GM06990 (cell line): ENCODE measurements at regions not wholly inside any gene's neighbourhood (a gene's known extent, or its start where the extent isn't known, plus 50 kb on each side); places are given as distances from the start of the nearest gene placed in this dataset.

Experiments used
- DNase-seq: peaks from one replicate; pipeline ENCODE4 v3.0.0-alpha.2; 2011; ENCODE audit not compliant: insufficient read length; ENCODE audit errors: extremely low read depth
- H3K27me3 ChIP-seq: replicated peaks from 2 replicates; pipeline ENCODE4 v1.6.0; 2011; ENCODE audit warnings: low read length; ENCODE audit not compliant: control insufficient read depth, insufficient read depth
- H3K36me3 ChIP-seq: 2 replicates; pipeline ENCODE4 v1.5.1; 2011; ENCODE audit warnings: low read length; ENCODE audit not compliant: control insufficient read depth, insufficient read depth
- H3K4me3 ChIP-seq: replicated peaks from 2 replicates; pipeline ENCODE4 v1.5.1; 2011; ENCODE audit warnings: low read depth, mild to moderate bottlenecking, control low read depth, low read length
- TF ChIP-seq, protein P1 (sequence below): IDR thresholded peaks from 2 replicates; pipeline ENCODE4 v1.5.1; 2011; ENCODE audit warnings: low read length, control low read depth, mild to moderate bottlenecking, inconsistent platforms; ENCODE audit not compliant: insufficient read depth, poor library complexity, severe bottlenecking

DNA sequence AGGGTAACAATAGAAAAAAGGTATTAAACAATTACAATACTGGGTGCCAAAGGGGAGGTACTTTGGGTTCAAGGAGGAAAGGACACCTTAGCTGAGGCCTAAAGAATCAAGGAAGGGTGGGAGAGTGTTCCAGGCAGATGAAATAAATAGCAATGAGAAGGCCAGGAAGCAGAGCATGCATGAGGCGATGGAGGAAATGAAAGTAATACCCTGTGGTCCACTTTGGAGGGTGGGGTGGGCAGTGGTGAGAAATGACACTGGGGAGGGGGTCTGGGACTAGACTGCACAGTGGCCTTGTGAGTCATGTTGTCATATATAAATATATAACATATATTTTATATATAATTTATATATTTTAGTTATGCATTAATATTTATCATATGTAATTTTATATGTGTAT, 55.9 kb downstream of the BHLHE40 start:
- DNase-seq, result no peak
- H3K4me3 ChIP-seq, result no peak overlapping the region
- H3K27me3 ChIP-seq, result no peaks in the 10 kb centered on the region; the same call in 1 of the 2 replicates
- TF ChIP-seq, protein P1, sequence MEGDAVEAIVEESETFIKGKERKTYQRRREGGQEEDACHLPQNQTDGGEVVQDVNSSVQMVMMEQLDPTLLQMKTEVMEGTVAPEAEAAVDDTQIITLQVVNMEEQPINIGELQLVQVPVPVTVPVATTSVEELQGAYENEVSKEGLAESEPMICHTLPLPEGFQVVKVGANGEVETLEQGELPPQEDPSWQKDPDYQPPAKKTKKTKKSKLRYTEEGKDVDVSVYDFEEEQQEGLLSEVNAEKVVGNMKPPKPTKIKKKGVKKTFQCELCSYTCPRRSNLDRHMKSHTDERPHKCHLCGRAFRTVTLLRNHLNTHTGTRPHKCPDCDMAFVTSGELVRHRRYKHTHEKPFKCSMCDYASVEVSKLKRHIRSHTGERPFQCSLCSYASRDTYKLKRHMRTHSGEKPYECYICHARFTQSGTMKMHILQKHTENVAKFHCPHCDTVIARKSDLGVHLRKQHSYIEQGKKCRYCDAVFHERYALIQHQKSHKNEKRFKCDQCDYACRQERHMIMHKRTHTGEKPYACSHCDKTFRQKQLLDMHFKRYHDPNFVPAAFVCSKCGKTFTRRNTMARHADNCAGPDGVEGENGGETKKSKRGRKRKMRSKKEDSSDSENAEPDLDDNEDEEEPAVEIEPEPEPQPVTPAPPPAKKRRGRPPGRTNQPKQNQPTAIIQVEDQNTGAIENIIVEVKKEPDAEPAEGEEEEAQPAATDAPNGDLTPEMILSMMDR, result no peak
- no peaks in the 10 kb centered on the region for H3K36me3 ChIP-seq

DNA sequence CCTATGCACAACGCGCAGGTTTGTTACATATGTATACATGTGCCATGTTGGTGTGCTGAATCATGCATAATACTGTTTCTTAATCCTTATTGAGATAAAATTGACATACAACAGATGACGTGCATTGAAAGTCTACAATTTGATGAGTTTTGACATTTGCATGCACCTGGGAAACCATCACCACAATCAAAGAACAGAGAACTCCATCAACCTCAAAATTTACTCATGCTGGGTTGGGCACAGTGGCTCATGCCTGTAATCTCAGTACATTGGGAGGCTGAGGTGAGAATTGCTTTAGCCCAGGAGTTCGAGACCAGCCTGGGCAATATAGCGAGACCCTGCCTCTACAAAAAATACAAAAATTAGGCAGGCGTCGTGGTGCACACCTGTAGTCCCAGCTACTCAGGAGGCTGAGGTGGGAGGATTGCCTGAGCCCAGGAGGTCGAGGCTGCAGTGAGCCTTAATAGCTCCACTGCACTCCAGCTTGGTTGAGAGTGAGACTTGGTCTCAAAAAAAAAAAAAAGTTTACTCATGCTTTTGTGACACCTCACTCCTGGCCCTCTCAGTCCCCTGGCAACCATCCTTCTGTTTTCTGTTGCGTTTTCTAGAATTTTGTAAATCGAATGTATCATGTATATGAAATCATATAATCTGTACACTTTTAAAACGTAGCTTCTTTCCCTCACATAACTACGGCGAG, 56.6 kb downstream of the BHLHE40 start:
- H3K36me3 ChIP-seq, result no peaks in the 10 kb centered on the region
- TF ChIP-seq, protein P1, result no peak
- DNase-seq, result no peak
- H3K4me3 ChIP-seq, result no peak overlapping the region
- no peaks in the 10 kb centered on the region; the same call in 1 of the 2 replicates for H3K27me3 ChIP-seq

DNA sequence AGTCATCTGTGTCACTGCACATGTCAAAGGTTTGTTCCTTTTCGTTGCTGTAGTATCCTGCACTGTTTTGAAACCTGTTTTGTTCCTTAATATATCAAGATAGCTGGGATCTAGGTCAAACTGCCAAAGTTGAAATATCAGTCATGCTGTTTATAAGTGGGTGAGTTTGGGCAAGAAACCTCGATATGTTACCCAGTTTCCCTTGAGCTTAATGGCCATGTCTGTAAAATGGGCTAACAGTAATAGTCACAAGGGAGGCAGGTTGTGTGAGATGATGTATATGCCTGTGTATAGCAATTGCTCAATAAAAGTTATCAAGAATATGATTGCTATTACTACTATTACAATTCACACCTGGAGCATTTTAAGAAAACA, 57.1 kb downstream of the BHLHE40 start:
- no peaks in the 10 kb centered on the region for H3K36me3 ChIP-seq
- no peaks in the 10 kb centered on the region; the same call in 1 of the 2 replicates for H3K27me3 ChIP-seq
- H3K4me3 ChIP-seq, result no peak overlapping the region
- TF ChIP-seq, protein P1, result no peak
- no peak for DNase-seq

DNA sequence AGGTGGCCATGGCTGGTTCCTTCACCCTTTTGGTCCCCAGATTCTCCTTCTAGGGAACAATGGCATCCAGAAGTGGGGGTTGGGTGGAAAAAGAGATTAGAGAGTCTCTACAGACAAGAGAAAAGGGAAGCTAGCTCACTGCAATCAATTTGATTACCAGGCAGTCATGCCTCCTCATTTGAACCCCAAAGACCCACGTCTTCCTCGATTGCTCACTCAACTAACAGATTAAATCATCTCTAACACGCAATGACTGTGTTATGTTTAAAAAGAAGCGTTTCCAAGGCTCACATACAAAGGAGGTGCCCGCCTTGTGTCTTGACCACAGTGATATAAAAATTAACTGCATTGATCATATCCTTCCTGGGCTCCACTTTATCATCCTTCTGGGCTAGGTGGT, 57.6 kb downstream of the BHLHE40 start:
- no peak for DNase-seq
- TF ChIP-seq, protein P1, result no peak
- no peak overlapping the region for H3K4me3 ChIP-seq
- H3K27me3 ChIP-seq, result no peaks in the 10 kb centered on the region; the same call in 1 of the 2 replicates
- H3K36me3 ChIP-seq, result no peaks in the 10 kb centered on the region

DNA sequence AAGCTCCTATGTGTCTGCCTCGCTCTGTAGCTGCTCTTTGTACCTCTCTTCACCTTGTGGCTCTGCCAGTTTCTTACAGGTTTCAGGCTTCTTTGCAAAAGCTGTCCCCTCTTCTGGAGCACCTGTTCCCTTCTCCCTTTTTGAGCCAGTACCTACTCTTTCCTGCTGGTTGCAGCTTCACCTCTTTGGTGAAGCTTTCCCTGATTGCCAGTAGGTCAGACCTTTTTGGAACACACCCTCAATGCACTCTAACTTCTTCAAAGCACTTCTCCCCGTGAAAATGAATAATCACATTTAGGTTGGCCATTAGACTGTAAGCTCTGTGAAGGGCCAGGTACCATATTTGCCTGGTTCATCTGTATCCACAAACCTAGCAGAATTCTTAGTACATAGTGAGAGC, 60.3 kb downstream of the BHLHE40 start:
- Histone ChIP-seq H3K4me3 (no peak overlapping the region), H3K36me3 (no peaks in the 10 kb centered on the region), H3K27me3 (no peaks in the 10 kb centered on the region)
- TF ChIP-seq, protein P1, result no peak
- DNase-seq, result no peak

DNA sequence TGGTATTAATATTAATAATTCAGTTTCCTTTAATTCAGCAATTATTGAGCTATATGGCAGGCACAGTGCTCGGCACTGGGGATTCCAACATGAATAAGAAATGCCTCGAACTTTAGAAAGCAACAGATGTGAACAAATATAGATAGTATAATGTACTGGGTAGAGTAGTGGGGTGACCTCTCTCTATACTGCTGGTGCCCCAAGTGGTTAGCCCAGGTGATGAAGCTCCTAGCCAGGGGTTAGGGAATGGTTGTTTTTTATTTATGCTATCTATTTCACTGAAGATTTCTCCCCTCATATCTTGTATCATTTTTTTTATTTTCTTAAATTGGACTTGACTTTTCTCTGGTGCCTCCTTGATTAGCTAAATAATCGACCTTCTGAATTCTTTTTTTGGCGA, 62.1 kb downstream of the BHLHE40 start:
- Histone ChIP-seq H3K4me3 (no peak overlapping the region), H3K27me3 (no peaks in the 10 kb centered on the region), H3K36me3 (no peaks in the 10 kb centered on the region)
- TF ChIP-seq, protein P1, result peak; percentile 30
- DNase-seq, result no peak
